Astrocyte of the cerebellum (primary cell): ENCODE measurements at regions not wholly inside any gene's neighbourhood (a gene's known extent, or its start where the extent isn't known, plus 50 kb on each side); places are given as distances from the start of the nearest gene placed in this dataset.

ENCODE experiments used
- DNase-seq: peaks from one replicate; pipeline ENCODE4 v3.0.0-alpha.2; 2011; ENCODE audit warnings: low read depth
- H3K4me3 ChIP-seq: 2 replicates; pipeline ENCODE4 v1.5.1; 2011; ENCODE audit warnings: mild to moderate bottlenecking, low read depth, low read length, moderate library complexity
- in situ Hi-C: cut with HindIII; loops from 2 replicates; pipeline ENCODE4 v1.10.0; 2017; ENCODE audit warnings: low sequenced_read_pairs
- TF ChIP-seq, protein P1 (sequence below): IDR thresholded peaks from 2 replicates; pipeline ENCODE4 v1.5.1; 2012; ENCODE audit warnings: low read length, low read depth, moderate library complexity, mild to moderate bottlenecking; ENCODE audit errors: missing control alignments

DNA sequence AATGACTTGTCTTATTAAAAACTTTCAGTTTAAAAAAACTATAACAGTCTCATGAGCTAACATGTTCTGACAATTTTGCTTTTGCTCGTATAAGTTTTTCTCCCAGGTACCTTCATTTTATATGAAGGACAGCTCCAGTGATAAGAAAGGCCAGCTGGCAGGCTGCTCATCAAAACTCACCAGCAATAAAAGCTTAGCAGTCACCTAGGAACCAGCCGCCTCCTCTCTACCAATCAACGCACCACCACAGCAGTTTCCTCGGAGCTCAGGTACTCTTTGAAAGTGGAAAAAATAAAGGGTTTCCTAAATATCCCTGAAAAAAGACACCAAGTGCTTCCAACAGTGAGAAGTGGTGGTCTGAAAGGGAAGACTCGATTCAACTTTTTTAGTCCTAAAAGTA, 100.9 kb upstream of the CCDC150 start:
- TF ChIP-seq, protein P1, sequence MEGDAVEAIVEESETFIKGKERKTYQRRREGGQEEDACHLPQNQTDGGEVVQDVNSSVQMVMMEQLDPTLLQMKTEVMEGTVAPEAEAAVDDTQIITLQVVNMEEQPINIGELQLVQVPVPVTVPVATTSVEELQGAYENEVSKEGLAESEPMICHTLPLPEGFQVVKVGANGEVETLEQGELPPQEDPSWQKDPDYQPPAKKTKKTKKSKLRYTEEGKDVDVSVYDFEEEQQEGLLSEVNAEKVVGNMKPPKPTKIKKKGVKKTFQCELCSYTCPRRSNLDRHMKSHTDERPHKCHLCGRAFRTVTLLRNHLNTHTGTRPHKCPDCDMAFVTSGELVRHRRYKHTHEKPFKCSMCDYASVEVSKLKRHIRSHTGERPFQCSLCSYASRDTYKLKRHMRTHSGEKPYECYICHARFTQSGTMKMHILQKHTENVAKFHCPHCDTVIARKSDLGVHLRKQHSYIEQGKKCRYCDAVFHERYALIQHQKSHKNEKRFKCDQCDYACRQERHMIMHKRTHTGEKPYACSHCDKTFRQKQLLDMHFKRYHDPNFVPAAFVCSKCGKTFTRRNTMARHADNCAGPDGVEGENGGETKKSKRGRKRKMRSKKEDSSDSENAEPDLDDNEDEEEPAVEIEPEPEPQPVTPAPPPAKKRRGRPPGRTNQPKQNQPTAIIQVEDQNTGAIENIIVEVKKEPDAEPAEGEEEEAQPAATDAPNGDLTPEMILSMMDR, result no peak
- in situ Hi-C loops, result no loop called here
- no peak overlapping the region for H3K4me3 ChIP-seq
- no peak for DNase-seq

DNA sequence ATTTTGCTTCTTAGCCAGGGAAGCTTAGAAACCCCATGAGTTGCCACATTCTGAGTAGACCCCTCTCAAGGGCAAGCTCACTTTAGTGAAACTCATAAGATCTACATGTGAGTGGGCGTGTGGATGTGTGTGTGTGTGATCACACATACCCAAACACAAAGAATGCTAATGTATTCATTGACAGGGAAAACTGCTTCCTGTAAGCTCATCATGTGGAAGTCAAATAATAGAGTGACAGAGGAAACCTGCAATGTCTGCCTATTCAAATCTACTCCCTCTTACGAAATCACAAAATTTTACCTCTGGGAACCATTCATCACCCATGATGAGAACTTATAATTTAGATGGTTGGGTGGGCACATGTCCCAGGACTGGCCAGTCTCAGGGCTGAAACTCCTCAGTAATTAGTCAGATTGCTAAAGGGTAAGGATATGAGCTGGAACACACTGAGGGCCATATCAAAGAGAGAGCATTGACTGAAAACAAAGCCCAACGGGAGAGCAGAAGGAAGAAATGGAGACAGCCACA, 94.5 kb upstream of the CCDC150 start:
- in situ Hi-C loops, result no loop called here
- H3K4me3 ChIP-seq, result no peak overlapping the region
- no peak for DNase-seq
- TF ChIP-seq, protein P1, result no peak

DNA sequence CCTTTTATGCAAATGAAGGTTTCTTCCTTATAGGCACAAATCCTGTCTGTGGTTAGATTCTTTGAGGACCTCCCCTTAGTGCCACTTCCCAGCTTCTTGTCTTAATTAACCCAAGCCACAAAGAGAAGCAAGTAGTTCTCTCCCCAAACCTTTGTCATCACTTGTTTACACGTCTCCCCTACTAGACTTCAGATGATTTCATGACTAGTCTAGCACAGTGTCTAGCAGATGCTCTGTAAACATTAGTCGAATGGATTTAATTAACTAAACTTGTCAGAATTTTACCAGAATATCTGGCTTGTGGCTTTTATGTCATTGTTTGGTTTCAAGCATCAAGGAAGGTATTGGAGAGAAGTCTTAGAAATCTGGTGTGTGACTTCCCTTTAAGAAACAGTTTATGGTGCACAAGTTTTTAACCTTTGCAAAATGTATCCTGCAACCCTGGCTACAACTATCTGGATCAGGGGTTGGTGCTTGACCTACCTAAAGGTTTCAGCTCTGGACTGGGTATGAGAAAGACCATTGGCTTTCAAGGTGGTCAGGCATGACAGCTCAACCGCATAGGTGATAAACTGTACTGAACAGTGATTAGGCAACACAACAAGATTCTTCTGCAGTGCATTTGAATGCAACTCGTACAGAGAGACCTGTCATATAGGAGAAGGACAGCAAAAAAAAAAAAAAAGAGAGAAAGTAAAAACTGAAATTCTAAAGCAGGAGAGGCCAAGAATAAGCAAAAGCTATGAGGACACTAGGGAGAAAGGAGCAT, 93.2 kb upstream of the CCDC150 start:
- no peak for DNase-seq
- in situ Hi-C loops, result no loop called here
- no peak overlapping the region for H3K4me3 ChIP-seq
- TF ChIP-seq, protein P1, result no peak

DNA sequence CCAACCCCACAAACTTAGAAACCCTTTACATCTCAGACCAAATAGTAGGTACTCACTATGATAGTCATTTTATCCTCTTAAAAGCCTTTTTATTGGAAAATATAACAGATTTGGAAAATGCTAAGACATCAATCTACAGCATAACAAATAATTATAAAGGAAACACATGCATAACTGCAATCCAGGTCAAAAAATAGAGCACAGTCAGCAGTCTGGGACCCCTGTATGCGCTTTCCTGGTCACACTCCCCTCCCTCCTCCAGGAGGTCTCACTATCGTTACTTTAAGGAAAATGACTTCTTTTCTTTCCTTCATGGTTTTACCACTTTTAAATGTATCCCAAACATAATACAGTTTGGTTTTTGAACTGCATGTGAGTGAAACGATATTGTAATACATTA, 90.5 kb upstream of the CCDC150 start:
- H3K4me3 ChIP-seq, result no peak overlapping the region
- in situ Hi-C loops, result no loop called here
- DNase-seq, result no peak
- TF ChIP-seq, protein P1, result no peak

DNA sequence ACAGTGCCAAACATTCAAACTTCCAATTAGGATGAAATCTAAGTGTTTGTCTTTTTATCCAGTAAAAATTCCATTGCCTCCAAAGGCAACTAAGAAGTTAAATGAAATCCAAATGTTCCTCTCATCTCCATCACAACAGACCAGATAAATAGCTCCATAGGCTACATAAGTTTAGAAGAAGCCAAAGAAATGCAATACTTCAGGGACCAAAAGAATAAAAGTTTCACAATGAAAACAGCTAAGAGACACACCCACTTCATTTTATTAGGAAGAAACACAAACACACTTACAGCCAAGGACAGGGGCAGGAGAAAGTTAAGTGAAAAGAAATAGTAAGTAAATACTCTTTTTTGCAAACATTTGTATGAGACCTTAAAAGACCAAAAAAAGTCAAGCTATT, 88.5 kb upstream of the CCDC150 start:
- DNase-seq, result no peak
- TF ChIP-seq, protein P1, result no peak
- no peak overlapping the region for H3K4me3 ChIP-seq
- in situ Hi-C loops, result loop anchor here (5.0 kb wide), 1 partner anchor 106 kb away; no protein-coding TSS in a partner anchor

DNA sequence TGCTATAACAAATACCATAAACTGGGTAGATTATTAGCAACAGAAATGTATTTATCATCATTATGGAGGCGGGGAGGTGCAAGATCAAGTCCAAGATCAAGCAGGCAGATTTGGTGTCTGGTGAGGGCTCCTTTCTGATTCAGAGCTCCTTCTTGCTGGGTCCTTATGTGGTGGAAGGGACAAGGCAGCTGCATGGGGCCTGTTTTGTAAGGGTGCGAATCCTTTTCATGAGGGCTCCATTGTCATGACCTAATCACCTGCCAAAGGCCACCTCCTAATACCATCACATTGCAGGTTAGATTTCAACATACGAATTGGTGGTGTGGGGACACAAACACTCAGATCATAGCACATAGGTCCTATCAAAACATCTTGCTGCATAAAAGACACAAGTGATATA, 84.4 kb upstream of the CCDC150 start:
- TF ChIP-seq, protein P1, result no peak
- in situ Hi-C loops, result no loop called here
- no peak for DNase-seq
- no peak overlapping the region for H3K4me3 ChIP-seq
